Activated naive CD8-positive, alpha-beta T cell treated with anti-CD3 and anti-CD28 coated beads, Interleukin-2, amount 50 U/mL, for 16 hours (primary cell): ENCODE measurements at regions not wholly inside any gene's neighbourhood (a gene's known extent, or its start where the extent isn't known, plus 50 kb on each side); places are given as distances from the start of the nearest gene placed in this dataset.
"Not testable (repeated sequence)": the region's sequence is repeated elsewhere in the genome, so short reads cannot be mapped to it uniquely, and the experiment has no call there.

ENCODE experiments used
- DNase-seq: peaks from one replicate; pipeline ENCODE4 v3.0.0-alpha.2; 2020; ENCODE audit warnings: low read depth, low spot score

- no peak for DNase-seq
Measured at GRCh38 chr14:54253195-54253947, 143.4 kb upstream of the CDKN3 start.

GRCh38 chr14:54256156-54256555 lies 140.7 kb upstream of the CDKN3 start:
- DNase-seq = no peak

- no peak for DNase-seq
Measured at GRCh38 chr14:54257424-54257823, 139.4 kb upstream of the CDKN3 start.

- DNase-seq = no peak
Measured at GRCh38 chr14:54258382-54258781, 138.4 kb upstream of the CDKN3 start.

- DNase-seq = no peak
Measured at GRCh38 chr14:54259821-54260220, 137.0 kb upstream of the CDKN3 start.

GRCh38 chr14:54261283-54261682 lies 135.5 kb upstream of the CDKN3 start:
- no peak for DNase-seq

- DNase-seq = not testable (repeated sequence)
Measured at GRCh38 chr14:54266616-54267015, 130.2 kb upstream of the CDKN3 start.

- DNase-seq = no peak
Measured at GRCh38 chr14:54267172-54267571, 129.6 kb upstream of the CDKN3 start.

- no peak for DNase-seq
Measured at GRCh38 chr14:54275997-54276725, 120.6 kb upstream of the CDKN3 start.

GRCh38 chr14:54278087-54278486 lies 118.7 kb upstream of the CDKN3 start:
- no peak for DNase-seq

GRCh38 chr14:54278665-54279295 lies 118.0 kb upstream of the CDKN3 start:
- DNase-seq = no peak

GRCh38 chr14:54282849-54283248 lies 114.0 kb upstream of the CDKN3 start:
- no peak for DNase-seq

- DNase-seq = no peak
Measured at GRCh38 chr14:54285030-54285429, 111.8 kb upstream of the CDKN3 start.

GRCh38 chr14:54291491-54292191 lies 105.2 kb upstream of the CDKN3 start:
- no peak for DNase-seq

- DNase-seq = no peak
Measured at GRCh38 chr14:54294802-54295201, 102.0 kb upstream of the CDKN3 start.

- no peak for DNase-seq
Measured at GRCh38 chr14:54299410-54300363, 97.1 kb upstream of the CDKN3 start.

- no peak for DNase-seq
Measured at GRCh38 chr14:54300881-54301280, 95.9 kb upstream of the CDKN3 start.

GRCh38 chr14:54301359-54301758 lies 95.4 kb upstream of the CDKN3 start:
- no peak for DNase-seq

- DNase-seq = no peak
Measured at GRCh38 chr14:54306806-54307205, 90.0 kb upstream of the CDKN3 start.

- DNase-seq = no peak
Measured at GRCh38 chr14:54309615-54310014, 87.2 kb upstream of the CDKN3 start.
